Naive B cell (primary cell): ENCODE measurements at regions not wholly inside any gene's neighbourhood (a gene's known extent, or its start where the extent isn't known, plus 50 kb on each side); places are given as distances from the start of the nearest gene placed in this dataset.

Experiments used
- ATAC-seq, 2 donors: fragments of 150-1000 bp; cut with Tn5 transposase; 2 replicates each; pipeline ENCODE4 v1.10.0; 2021; ENCODE audit warnings: low read depth in 2 of 2, mild to moderate bottlenecking in 2 of 2, moderate library complexity in 2 of 2
- DNase-seq: peaks from one replicate; pipeline ENCODE4 v3.0.0; 2022
- H3K27ac Mint-ChIP-seq, 6 donors: one replicate each; pipeline ENCODE4 v1.8.0; 2020 to 2022; ENCODE audit warnings: mild to moderate bottlenecking in 6 of 6, mixed read lengths in 6 of 6, moderate library complexity in 5 of 6, inconsistent platforms in 2 of 6
- H3K27me3 Mint-ChIP-seq, 3 donors: one replicate each; pipeline ENCODE4 v1.8.0; 2021 to 2022; ENCODE audit warnings: mixed read lengths in 3 of 3, mild to moderate bottlenecking in 1 of 3
- H3K36me3 Mint-ChIP-seq, 2 donors: one replicate each; pipeline ENCODE4 v1.8.0; 2020 to 2022; ENCODE audit warnings: mixed read lengths in 2 of 2, inconsistent platforms in 1 of 2, mild to moderate bottlenecking in 1 of 2
- H3K4me1 Mint-ChIP-seq, 3 donors: one replicate each; pipeline ENCODE4 v1.8.0; 2020 to 2022; ENCODE audit warnings: mixed read lengths in 3 of 3, inconsistent platforms in 1 of 3, mild to moderate bottlenecking in 1 of 3, moderate library complexity in 1 of 3
- H3K4me3 Mint-ChIP-seq, 8 donors: one replicate each; pipeline ENCODE4 v1.8.0; 2020 to 2022; ENCODE audit warnings: mild to moderate bottlenecking in 8 of 8, mixed read lengths in 8 of 8, moderate library complexity in 8 of 8, inconsistent platforms in 2 of 8
- H3K9me3 Mint-ChIP-seq, 7 donors: one replicate each; pipeline ENCODE4 v1.8.0; 2020 to 2022; ENCODE audit warnings: mixed read lengths in 7 of 7, mild to moderate bottlenecking in 5 of 7, inconsistent platforms in 2 of 7, moderate library complexity in 1 of 7

DNA sequence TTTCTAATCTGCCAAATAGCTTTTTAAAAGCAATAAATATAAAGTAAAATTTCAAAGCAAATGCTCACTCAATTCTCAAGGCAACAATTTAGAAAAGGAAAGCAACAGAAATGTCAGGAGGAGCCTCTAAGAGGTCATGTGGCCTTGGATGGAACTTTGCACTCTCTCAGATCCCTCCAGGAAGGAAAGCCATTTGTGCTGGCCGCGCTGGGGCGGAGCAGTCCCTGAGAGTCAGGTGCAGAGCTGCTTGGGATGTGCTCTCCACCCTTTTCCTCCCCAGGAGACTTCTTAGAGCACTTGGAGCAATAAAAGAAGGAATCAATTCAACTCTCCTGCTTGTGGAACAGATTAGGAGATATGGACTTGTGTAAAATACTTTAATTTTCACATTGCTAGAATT is 379.8 kb upstream of the LINC00305 start:
- DNase-seq (no peak), ATAC-seq (no peak)
- H3K4me1 Mint-ChIP-seq = no peaks in the 10 kb centered on the region
- H3K27ac Mint-ChIP-seq = no peak overlapping the region
- H3K4me3 Mint-ChIP-seq = no peak overlapping the region
- peaks cover 0 to 7% (median 0%) of the 10 kb centered on the region in 7 donors for H3K9me3 Mint-ChIP-seq
- no peaks in the 10 kb centered on the region for H3K36me3 Mint-ChIP-seq
- H3K27me3 Mint-ChIP-seq = no peaks in the 10 kb centered on the region

- no peak for ATAC-seq
Measured at GRCh38 chr18:64519201-64519600, 370.3 kb upstream of the LINC00305 start.

DNA sequence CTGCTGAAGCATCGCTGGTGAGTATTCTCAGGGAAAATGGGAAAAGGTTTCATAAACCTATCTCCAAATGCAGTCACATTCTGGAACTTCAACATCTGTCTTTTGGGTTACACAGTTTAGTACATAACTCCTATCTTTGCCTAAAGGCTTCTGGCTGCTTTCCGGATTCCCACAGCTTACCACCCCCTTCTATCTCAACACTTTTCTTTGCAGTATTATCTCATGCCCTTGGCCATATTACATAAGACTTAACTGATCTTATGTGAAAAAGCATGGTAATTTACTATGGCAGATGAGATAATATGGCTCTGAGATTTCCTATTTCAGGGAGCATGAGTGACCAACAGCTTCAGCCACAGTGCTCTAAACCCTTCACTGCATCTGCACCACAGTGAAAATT is 369.3 kb upstream of the LINC00305 start:
- H3K4me1 Mint-ChIP-seq = no peaks in the 10 kb centered on the region
- peaks cover 0 to 12% (median 3%) of the 10 kb centered on the region in 7 donors for H3K9me3 Mint-ChIP-seq
- H3K27me3 Mint-ChIP-seq = peaks cover 0 to 7% (median 0%) of the 10 kb centered on the region in 3 donors
- DNase-seq (no peak), ATAC-seq (no peak)
- no peak overlapping the region for H3K27ac Mint-ChIP-seq
- no peak overlapping the region for H3K4me3 Mint-ChIP-seq
- no peaks in the 10 kb centered on the region for H3K36me3 Mint-ChIP-seq

More at GRCh38 chr18:64519201-64519600, 370.3 kb upstream of the LINC00305 start:
- no peaks in the 10 kb centered on the region for H3K36me3 Mint-ChIP-seq
- H3K27me3 Mint-ChIP-seq = peaks cover 0 to 7% (median 0%) of the 10 kb centered on the region in 3 donors
- H3K9me3 Mint-ChIP-seq = peaks cover 0 to 12% (median 3%) of the 10 kb centered on the region in 7 donors
- H3K4me1 Mint-ChIP-seq = no peaks in the 10 kb centered on the region
- DNase-seq = no peak
- no peak overlapping the region for H3K27ac Mint-ChIP-seq
- H3K4me3 Mint-ChIP-seq = no peak overlapping the region

DNA sequence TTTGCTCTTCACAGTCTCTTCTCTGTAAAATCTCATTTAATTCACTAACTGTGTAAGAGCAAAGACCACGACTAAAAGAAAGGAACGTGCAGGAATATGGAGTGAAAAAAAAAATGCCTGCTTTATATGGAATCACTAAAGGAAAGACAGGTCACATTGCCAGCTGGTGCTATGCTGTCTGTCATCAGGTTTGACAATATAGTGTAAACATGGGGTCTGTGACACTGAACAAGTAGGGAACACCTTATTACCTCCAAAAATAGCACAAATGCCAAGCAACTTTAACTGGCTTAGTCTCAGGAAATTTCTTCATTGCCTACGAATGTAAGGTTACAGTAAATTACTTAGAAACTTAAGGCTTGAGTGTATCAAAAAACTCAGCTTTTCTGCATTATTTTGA is 364.5 kb upstream of the LINC00305 start:
- H3K27me3 Mint-ChIP-seq = peaks cover 0 to 7% (median 0%) of the 10 kb centered on the region in 3 donors
- no peak overlapping the region for H3K4me3 Mint-ChIP-seq
- no peaks in the 10 kb centered on the region for H3K36me3 Mint-ChIP-seq
- ATAC-seq (no peak), DNase-seq (no peak)
- no peaks in the 10 kb centered on the region for H3K4me1 Mint-ChIP-seq
- H3K9me3 Mint-ChIP-seq = peaks cover 0 to 3% (median 0%) of the 10 kb centered on the region in 7 donors
- H3K27ac Mint-ChIP-seq = no peak overlapping the region

- no peaks in the 10 kb centered on the region for H3K9me3 Mint-ChIP-seq
- no peaks in the 10 kb centered on the region for H3K4me1 Mint-ChIP-seq
- no peaks in the 10 kb centered on the region for H3K36me3 Mint-ChIP-seq
- DNase-seq = no peak
- H3K27ac Mint-ChIP-seq = no peak overlapping the region
- H3K27me3 Mint-ChIP-seq = peaks cover 0 to 5% (median 0%) of the 10 kb centered on the region in 3 donors
- H3K4me3 Mint-ChIP-seq = no peak overlapping the region
- ATAC-seq = no peak
Measured at GRCh38 chr18:64490207-64490606, 341.3 kb upstream of the LINC00305 start.

DNA sequence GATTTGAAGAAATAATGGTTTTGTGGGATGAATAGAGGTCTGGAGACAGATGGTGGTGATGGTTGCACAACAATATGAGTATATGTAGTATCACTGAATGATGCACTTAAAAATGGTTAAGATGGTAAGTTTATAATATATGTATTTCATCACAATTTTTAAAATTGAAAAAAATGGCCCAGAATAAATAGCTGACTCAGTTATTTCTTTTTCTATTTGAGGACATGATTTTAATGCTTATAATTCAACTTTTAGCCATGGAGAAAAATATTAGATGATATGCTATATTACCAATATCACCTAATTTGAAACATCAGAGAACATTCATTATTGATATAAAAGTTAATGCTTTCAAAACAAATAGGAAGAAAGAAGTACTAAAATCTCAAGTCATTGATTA is 339.8 kb upstream of the LINC00305 start:
- Mint-ChIP-seq H3K4me1 (no peaks in the 10 kb centered on the region), H3K4me3 (no peak overlapping the region), H3K27me3 (peaks cover 0 to 5% (median 0%) of the 10 kb centered on the region in 3 donors), H3K9me3 (no peaks in the 10 kb centered on the region), H3K27ac (no peak overlapping the region), H3K36me3 (no peaks in the 10 kb centered on the region)
- DNase-seq (no peak), ATAC-seq (no peak)

GRCh38 chr18:64474773-64475172 is 325.9 kb upstream of the LINC00305 start:
- ATAC-seq (no peak), DNase-seq (no peak)
- Mint-ChIP-seq H3K36me3 (no peaks in the 10 kb centered on the region), H3K4me1 (no peaks in the 10 kb centered on the region), H3K27me3 (no peaks in the 10 kb centered on the region), H3K4me3 (no peak overlapping the region), H3K27ac (peak overlapping the region in 1 of 6 donors; percentile 7), H3K9me3 (no peaks in the 10 kb centered on the region)

- no peak overlapping the region for H3K27ac Mint-ChIP-seq
- H3K4me1 Mint-ChIP-seq = no peaks in the 10 kb centered on the region
- no peaks in the 10 kb centered on the region for H3K27me3 Mint-ChIP-seq
- DNase-seq (no peak), ATAC-seq (no peak)
- H3K9me3 Mint-ChIP-seq = no peaks in the 10 kb centered on the region
- H3K4me3 Mint-ChIP-seq = no peak overlapping the region
- no peaks in the 10 kb centered on the region for H3K36me3 Mint-ChIP-seq
Measured at GRCh38 chr18:64474255-64474654, 325.4 kb upstream of the LINC00305 start.

- no peak for ATAC-seq
- Mint-ChIP-seq H3K27me3 (no peaks in the 10 kb centered on the region), H3K9me3 (peaks cover 0 to 10% (median 3%) of the 10 kb centered on the region in 7 donors), H3K27ac (no peak overlapping the region), H3K4me3 (no peak overlapping the region), H3K4me1 (no peaks in the 10 kb centered on the region), H3K36me3 (no peaks in the 10 kb centered on the region)
- no peak for DNase-seq
Measured at GRCh38 chr18:64449434-64449833, 300.5 kb upstream of the LINC00305 start.

DNA sequence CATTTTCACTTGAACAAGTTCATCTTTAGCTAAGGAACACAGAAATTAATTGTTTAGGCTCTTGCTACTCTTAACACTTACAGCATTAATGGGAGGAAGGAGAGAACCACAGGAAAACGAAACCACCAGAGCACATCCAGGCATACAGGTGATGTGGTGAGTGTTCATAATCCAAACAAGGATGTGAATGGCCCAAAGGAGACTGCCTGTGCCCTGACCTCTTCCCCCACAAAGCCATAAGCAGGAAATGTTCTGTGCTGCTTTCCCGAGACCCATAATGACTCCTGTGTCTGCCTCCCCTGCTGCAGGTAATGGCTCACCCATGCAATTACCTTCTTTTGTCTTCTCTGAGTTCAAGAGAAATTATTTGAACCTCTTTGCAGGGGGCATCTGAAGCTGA is 295.9 kb upstream of the LINC00305 start:
- H3K4me3 Mint-ChIP-seq = no peak overlapping the region
- H3K27me3 Mint-ChIP-seq = no peaks in the 10 kb centered on the region
- H3K36me3 Mint-ChIP-seq = no peaks in the 10 kb centered on the region

DNA sequence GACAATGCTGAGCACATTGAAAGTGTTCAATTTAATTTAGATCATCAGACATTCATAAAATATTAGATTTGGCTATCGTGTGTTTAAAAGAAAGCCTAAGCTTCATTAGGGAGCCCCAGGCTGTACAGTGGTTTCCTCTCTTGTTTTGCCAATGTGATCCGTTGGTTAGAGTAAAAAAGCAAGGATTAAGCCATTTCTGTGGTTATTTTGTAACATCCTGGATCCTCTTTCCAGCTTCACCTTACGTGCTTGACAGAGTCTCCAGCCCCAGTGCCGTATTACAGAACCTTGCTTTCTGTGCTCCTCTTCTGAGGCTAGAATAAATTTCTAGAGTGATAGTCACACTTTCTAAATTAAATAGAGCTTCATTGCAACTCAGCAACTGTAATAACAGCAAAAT is 289.3 kb upstream of the LINC00305 start:
- ATAC-seq (no peak), DNase-seq (no peak)
- no peak overlapping the region for H3K27ac Mint-ChIP-seq
- H3K4me1 Mint-ChIP-seq = no peaks in the 10 kb centered on the region
- peaks cover 0 to 14% of the 10 kb centered on the region in 2 donors for H3K36me3 Mint-ChIP-seq
- peaks cover 10 to 19% (median 16%) of the 10 kb centered on the region in 7 donors for H3K9me3 Mint-ChIP-seq
- no peaks in the 10 kb centered on the region for H3K27me3 Mint-ChIP-seq
- no peak overlapping the region for H3K4me3 Mint-ChIP-seq

More for the DNA sequence above, 295.9 kb upstream of the LINC00305 start:
- Mint-ChIP-seq H3K27ac (no peak overlapping the region), H3K9me3 (peaks cover 0 to 4% (median 0%) of the 10 kb centered on the region in 7 donors), H3K4me1 (no peaks in the 10 kb centered on the region)
- ATAC-seq (no peak), DNase-seq (no peak)

DNA sequence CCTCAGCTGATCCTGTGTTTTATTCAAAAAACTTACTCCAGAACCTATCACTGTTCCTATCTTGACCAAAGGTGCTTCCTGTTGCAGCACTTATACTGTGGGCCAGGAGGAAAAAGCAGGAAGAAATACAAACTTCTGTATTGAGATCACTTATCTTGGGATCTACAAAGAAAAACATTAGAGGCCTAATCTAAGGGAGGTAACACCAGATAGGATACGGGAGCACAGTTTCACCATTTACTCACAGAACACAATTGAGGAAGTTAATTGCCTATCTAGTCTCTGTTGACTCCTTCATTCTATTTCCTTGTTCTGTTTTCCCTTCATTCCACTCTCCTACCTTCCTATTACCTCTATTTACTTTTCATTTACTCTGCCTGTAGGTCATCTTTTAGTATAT is 287.2 kb upstream of the LINC00305 start:
- peak overlapping the region in 1 of 8 donors; percentile 31 for H3K4me3 Mint-ChIP-seq
- H3K27ac Mint-ChIP-seq = no peak overlapping the region
- no peaks in the 10 kb centered on the region for H3K4me1 Mint-ChIP-seq
- DNase-seq (no peak), ATAC-seq (no peak)
- H3K36me3 Mint-ChIP-seq = peaks cover 0 to 15% of the 10 kb centered on the region in 2 donors
- peaks cover 12 to 30% (median 20%) of the 10 kb centered on the region in 7 donors for H3K9me3 Mint-ChIP-seq
- H3K27me3 Mint-ChIP-seq = no peaks in the 10 kb centered on the region

DNA sequence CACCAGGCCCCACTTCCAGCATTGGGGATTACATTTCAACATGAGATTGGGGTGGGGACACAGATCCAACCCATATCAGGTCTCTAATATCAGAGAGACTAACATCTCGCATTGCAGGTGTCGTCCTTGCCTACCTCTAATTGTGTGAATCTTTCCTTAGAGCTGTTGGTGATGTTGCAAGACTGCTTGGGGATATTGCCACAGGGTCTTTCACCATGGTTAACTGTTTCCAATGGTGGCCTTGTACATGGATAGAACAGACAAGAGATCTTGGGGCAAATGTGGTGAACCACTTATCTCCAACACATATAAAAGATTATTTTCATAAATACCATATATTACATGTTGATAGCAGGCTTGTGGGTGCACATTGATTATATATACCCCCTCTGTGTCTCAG is 270.3 kb upstream of the LINC00305 start:
- no peak overlapping the region for H3K4me3 Mint-ChIP-seq
- no peaks in the 10 kb centered on the region for H3K36me3 Mint-ChIP-seq
- H3K27ac Mint-ChIP-seq = no peak overlapping the region
- H3K9me3 Mint-ChIP-seq = peaks cover 0 to 1% (median 0%) of the 10 kb centered on the region in 7 donors
- no peaks in the 10 kb centered on the region for H3K27me3 Mint-ChIP-seq
- no peak for DNase-seq
- no peak for ATAC-seq
- H3K4me1 Mint-ChIP-seq = no peaks in the 10 kb centered on the region

DNA sequence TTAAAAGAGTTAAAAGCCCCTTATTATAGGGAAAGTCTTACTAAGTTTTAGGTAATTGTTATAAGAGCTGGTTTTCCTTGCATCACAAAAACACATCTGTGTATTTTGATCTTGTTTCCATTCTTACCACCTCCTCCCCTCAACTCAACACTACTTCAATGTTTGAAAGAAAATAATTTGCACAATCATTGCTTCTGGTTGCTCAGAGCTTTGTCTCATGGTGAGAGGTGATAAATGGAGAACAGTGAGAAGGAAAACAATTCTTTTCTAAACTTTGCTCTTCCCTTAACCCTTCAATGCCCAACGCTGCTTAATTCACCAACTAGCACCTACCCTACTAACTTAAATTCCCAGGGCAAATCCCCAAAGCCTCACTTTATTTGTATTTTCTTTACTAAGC is 268.1 kb upstream of the LINC00305 start:
- no peaks in the 10 kb centered on the region for H3K36me3 Mint-ChIP-seq
- ATAC-seq (no peak), DNase-seq (no peak)
- no peaks in the 10 kb centered on the region for H3K27me3 Mint-ChIP-seq
- H3K4me3 Mint-ChIP-seq = no peak overlapping the region
- H3K4me1 Mint-ChIP-seq = no peaks in the 10 kb centered on the region
- no peak overlapping the region for H3K27ac Mint-ChIP-seq
- H3K9me3 Mint-ChIP-seq = no peaks in the 10 kb centered on the region

GRCh38 chr18:64415218-64415617 is 266.3 kb upstream of the LINC00305 start:
- no peaks in the 10 kb centered on the region for H3K9me3 Mint-ChIP-seq
- H3K4me3 Mint-ChIP-seq = no peak overlapping the region
- DNase-seq (no peak), ATAC-seq (no peak)
- no peaks in the 10 kb centered on the region for H3K27me3 Mint-ChIP-seq
- H3K4me1 Mint-ChIP-seq = no peaks in the 10 kb centered on the region
- no peak overlapping the region for H3K27ac Mint-ChIP-seq
- H3K36me3 Mint-ChIP-seq = no peaks in the 10 kb centered on the region
